ENCODE measurements at regions not wholly inside any gene's neighbourhood (a gene's known extent, or its start where the extent isn't known, plus 50 kb on each side); places are given as distances from the start of the nearest gene placed in this dataset.

- no peak for ATAC-seq
Observed at GRCh38 chr2:101550555-101550954, 75.6 kb upstream of the RFX8 start.

- ATAC-seq = no peak
Observed at GRCh38 chr2:101549371-101549770, 74.5 kb upstream of the RFX8 start.

DNA sequence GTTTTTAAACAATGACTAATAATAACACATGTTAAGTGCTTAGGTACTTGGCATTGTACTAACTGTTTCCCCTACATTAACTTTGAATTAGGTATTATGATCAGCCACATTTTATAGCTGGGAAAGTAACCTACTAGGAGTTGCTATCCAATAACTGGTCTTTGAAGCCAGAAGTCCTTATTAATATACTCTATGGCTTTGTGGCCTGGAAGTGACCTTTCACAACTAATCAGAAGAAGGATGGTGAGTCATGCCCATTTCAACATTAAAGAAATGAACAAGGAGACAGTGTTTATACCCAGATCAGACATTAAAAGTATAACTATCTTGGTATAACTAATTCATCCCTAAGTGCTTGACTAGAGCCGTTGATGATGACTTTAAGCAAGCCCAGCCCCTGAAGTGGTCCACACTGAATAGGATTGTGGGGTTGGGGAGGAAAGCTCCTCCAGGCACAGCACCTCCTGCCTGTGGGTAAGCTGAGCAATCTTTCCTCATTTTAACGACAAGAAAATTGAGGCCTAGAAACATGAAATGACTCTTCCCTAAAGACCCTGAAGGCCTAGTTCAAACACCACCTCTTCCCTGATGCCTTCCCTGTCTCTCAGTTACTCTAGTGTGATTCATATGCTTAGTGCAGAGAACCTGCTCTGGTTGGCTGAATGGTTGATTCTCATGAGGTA lies 71.6 kb upstream of the RFX8 start:
- ATAC-seq = peak; percentile 62

GRCh38 chr2:101545950-101546349 lies 71.0 kb upstream of the RFX8 start:
- no peak for ATAC-seq

DNA sequence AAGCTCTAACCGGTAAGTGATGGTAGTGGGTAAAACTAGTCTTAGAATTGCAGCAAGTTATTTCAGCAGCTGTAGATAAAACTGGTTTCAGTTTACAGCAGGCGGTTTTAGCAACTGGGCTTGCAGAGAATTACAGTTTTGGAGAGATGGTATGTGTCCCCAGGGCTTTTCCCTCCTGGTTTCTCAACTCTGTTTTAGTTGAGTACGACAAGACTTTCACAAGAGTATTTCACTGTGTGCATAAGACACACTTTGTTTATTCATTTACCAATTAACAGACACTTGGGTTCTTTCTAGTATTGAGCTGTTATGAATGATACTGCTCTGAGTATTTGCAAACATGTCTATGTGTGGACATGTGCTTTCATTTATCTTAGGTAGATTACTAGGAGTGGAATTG lies 65.6 kb upstream of the RFX8 start:
- ATAC-seq = no peak

DNA sequence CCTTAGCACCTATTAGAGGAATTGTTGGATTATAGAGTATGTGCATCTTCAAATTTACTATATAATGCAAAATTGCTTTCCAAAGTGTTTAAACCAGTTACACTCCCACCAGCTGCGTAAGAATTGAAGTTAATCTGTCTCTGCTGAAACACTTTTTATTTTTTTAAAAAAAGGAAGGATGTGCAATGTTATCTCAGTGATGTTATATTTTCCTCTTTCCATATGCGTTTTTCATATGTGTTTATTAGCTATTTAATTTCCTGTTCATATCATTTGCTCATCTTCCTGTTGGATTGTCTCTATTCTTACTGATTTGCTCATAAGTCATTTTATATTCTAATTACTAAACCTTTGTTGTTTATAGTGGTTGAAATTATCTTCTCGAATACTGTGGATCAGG lies 63.2 kb upstream of the RFX8 start:
- ATAC-seq = no peak

DNA sequence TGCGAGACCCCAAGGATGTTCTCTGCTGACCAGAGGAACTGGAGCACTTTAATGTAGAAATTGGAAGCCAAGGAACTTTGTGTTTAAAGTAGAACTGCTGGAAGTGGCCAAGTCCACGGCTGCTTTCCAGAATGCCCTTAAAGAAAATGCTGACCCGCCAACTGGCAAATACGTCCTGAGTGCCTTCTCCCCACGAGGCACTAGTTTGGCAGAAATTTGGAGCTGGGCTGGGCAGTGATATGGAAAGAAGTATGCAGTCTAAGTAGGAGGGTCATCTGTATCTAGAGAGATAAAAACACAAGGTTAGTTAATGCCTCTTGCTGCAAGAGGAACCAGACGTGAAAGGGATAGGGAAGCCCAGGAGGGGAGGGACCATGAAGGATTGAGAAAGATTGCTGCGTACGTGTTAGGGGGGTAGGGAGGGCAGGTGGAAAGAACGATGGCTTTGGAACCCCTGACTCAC lies 59.3 kb upstream of the RFX8 start:
- no peak for ATAC-seq

- no peak for ATAC-seq
Observed at GRCh38 chr2:101533561-101534148, 58.7 kb upstream of the RFX8 start.

DNA sequence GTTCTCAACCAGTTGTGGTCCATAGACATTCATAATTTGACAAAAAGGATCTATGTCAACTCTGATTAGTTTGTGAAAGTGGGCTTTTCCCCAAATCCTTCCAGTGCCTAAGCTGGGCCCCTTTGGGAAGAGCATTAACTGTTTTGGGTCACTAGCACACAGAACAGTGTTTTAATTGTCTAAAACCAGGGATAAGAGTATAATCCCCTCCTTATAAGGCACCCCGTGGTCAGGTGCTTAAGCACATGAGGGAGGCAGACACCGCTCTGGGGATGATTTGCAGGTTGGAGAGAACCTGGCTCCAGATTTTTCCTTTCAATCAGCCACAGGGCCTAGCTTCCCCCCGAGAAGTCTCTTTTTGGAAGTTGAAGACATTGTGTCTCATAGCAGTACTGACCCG lies 53.6 kb upstream of the RFX8 start:
- no peak for ATAC-seq

- peak; percentile 69 for ATAC-seq
Observed at GRCh38 chr2:101524806-101525430, 50.0 kb upstream of the RFX8 start.

All from esophagus mucosa (tissue), 1 donor.